OCI-LY3 (cell line): ENCODE measurements at regions not wholly inside any gene's neighbourhood (a gene's known extent, or its start where the extent isn't known, plus 50 kb on each side); places are given as distances from the start of the nearest gene placed in this dataset.

ENCODE experiments used
- H2AFZ ChIP-seq: fragments of 200-600, 300-600 bp; shearing (Covaris generic); 2 replicates; pipeline ENCODE4 v1.6.0; 2014; ENCODE audit warnings: antibody characterized with exemption, low read depth, low read length
- H3K27ac ChIP-seq: fragments of 200-600, 300-600 bp; sonication (generic); 2 replicates; pipeline ENCODE4 v1.5.1; 2014; ENCODE audit warnings: mild to moderate bottlenecking, low read length, moderate library complexity, mixed read lengths
- H3K27me3 ChIP-seq: fragments of 200-600, 300-600 bp; sonication (generic); 2 replicates; pipeline ENCODE4 v1.6.1; 2014; ENCODE audit warnings: low read depth, low read length, mixed read lengths
- H3K36me3 ChIP-seq: fragments of 200-600, 300-600 bp; sonication (generic); replicated peaks from 2 replicates; pipeline ENCODE3; 2014; ENCODE audit warnings: low read depth, low read length, mixed read lengths
- H3K4me1 ChIP-seq: fragments of 300-600, 200-600 bp; sonication (generic); 2 replicates; pipeline ENCODE4 v1.6.1; 2014; ENCODE audit warnings: low read length, mixed read lengths
- H3K4me2 ChIP-seq: fragments of 200-600, 300-600 bp; sonication (generic); 2 replicates; pipeline ENCODE4 v1.6.1; 2014; ENCODE audit warnings: low read length, mixed read lengths
- H3K4me3 ChIP-seq: fragments of 300-600, 200-600 bp; sonication (generic); 2 replicates; pipeline ENCODE4 v1.5.1; 2014; ENCODE audit warnings: antibody characterized with exemption, mild to moderate bottlenecking, low read length, moderate library complexity
- H3K79me2 ChIP-seq: fragments of 300-600, 200-600 bp; shearing (Covaris generic); 2 replicates; pipeline ENCODE4 v1.6.1; 2014; ENCODE audit warnings: mild to moderate bottlenecking, low read length, mixed read lengths
- H3K9ac ChIP-seq: fragments of 300-600, 200-600 bp; shearing (Covaris generic); 2 replicates; pipeline ENCODE4 v1.6.0; 2014; ENCODE audit warnings: mild to moderate bottlenecking, low read length, moderate library complexity
- H3K9me3 ChIP-seq: fragments of 200-600, 300-600 bp; shearing (Covaris generic); 2 replicates; pipeline ENCODE4 v1.6.1; 2014; ENCODE audit warnings: low read length, mixed read lengths; ENCODE audit not compliant: insufficient read depth
- H4K20me1 ChIP-seq: fragments of 200-600, 300-600 bp; sonication (generic); 2 replicates; pipeline ENCODE4 v1.6.1; 2016; ENCODE audit warnings: low read length, mixed read lengths; ENCODE audit not compliant: insufficient read depth
- EZH2phosphoT487 ChIP-seq: fragments of 200-600 bp; shearing (Covaris generic); IDR thresholded peaks from 2 replicates; pipeline ENCODE4 v1.6.1; 2018; ENCODE audit warnings: antibody characterized with exemption, mixed run types, low read depth
- TF ChIP-seq, protein P1 (sequence below): fragments of 200-600, 300-600 bp; sonication (generic); IDR thresholded peaks from 2 replicates; pipeline ENCODE4 v1.5.1; 2014; ENCODE audit warnings: antibody characterized with exemption, low read length, low read depth

DNA sequence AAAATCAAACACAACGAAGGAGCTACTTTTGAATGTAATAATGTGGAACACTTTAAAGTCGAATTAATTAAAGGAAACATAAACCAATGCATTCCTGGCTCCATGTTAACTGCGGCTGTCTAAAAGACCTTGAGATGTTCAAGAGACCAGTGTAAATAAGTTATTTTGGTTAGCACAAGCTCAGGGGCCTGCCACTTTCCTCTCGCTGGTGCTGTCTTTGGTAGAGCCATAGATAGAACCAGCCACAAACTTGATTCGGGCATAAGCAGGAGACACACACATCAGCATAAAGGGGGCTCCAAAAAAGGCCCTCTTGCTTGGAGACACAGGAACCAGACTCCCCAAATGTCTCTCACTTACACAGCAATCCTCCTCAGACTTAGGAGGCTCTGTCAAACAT lies 121.6 kb upstream of the TBX20 start:
- no peak overlapping the region for H3K4me2 ChIP-seq
- no peaks in the 10 kb centered on the region for H3K4me1 ChIP-seq
- H3K9me3 ChIP-seq, result no peaks in the 10 kb centered on the region
- TF ChIP-seq, protein P1, sequence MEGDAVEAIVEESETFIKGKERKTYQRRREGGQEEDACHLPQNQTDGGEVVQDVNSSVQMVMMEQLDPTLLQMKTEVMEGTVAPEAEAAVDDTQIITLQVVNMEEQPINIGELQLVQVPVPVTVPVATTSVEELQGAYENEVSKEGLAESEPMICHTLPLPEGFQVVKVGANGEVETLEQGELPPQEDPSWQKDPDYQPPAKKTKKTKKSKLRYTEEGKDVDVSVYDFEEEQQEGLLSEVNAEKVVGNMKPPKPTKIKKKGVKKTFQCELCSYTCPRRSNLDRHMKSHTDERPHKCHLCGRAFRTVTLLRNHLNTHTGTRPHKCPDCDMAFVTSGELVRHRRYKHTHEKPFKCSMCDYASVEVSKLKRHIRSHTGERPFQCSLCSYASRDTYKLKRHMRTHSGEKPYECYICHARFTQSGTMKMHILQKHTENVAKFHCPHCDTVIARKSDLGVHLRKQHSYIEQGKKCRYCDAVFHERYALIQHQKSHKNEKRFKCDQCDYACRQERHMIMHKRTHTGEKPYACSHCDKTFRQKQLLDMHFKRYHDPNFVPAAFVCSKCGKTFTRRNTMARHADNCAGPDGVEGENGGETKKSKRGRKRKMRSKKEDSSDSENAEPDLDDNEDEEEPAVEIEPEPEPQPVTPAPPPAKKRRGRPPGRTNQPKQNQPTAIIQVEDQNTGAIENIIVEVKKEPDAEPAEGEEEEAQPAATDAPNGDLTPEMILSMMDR, result no peak
- TF ChIP-seq EZH2phosphoT487, result no peak
- H3K9ac ChIP-seq, result no peak overlapping the region
- no peak overlapping the region for H2AFZ ChIP-seq
- no peaks in the 10 kb centered on the region for H3K79me2 ChIP-seq
- H3K27me3 ChIP-seq, result peaks cover 15% of the 10 kb centered on the region
- H4K20me1 ChIP-seq, result no peaks in the 10 kb centered on the region
- no peak overlapping the region for H3K4me3 ChIP-seq
- H3K36me3 ChIP-seq, result no peaks in the 10 kb centered on the region
- no peak overlapping the region for H3K27ac ChIP-seq

DNA sequence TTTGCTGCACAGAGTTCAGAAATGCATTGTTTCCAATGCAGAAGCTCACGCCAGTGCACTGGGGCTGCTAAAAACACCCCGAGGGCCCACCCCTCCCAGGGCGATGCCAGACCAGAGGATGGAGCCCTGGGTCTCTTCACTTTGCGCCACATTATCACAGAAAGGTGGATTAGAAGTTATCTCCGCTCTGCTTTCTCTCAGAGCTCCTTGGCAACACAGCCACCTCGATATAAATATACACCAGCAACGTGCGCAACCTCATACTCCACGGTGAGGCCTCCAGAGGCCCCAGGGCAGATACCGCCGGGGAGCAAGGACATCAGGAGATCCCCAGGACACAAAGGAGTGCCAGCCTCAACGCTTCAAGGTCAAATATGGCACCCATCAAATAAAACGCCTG lies 121.0 kb upstream of the TBX20 start:
- no peaks in the 10 kb centered on the region for H3K9me3 ChIP-seq
- no peak overlapping the region for H2AFZ ChIP-seq
- no peak overlapping the region for H3K27ac ChIP-seq
- no peaks in the 10 kb centered on the region for H3K79me2 ChIP-seq
- H3K27me3 ChIP-seq, result peaks cover 15% of the 10 kb centered on the region
- no peaks in the 10 kb centered on the region for H4K20me1 ChIP-seq
- H3K36me3 ChIP-seq, result no peaks in the 10 kb centered on the region
- no peak for TF ChIP-seq EZH2phosphoT487
- TF ChIP-seq, protein P1, result no peak
- no peak overlapping the region for H3K9ac ChIP-seq
- H3K4me3 ChIP-seq, result no peak overlapping the region
- no peak overlapping the region for H3K4me2 ChIP-seq
- H3K4me1 ChIP-seq, result no peaks in the 10 kb centered on the region

DNA sequence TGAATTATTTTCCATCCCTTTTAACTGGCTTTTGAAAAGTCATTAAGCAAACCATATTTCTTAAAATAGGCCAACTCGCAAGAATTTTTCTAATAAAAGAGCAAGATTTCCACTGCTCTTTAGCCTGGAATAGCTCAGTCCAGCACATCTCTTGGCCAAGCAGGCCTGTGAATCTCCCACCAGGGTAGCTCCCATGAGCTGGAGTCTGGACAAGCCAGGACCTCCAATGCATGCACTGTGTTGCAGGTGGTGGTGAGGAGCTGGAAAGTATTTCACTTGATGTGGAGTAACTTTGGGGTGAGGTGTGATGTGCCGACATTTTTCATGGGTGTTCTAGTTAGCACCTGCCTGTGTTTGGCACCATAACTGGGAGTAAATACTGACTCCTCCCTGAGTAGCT lies 117.3 kb upstream of the TBX20 start:
- H3K27ac ChIP-seq, result no peak overlapping the region
- TF ChIP-seq, protein P1, result no peak
- TF ChIP-seq EZH2phosphoT487, result no peak
- no peaks in the 10 kb centered on the region for H3K79me2 ChIP-seq
- no peak overlapping the region for H3K9ac ChIP-seq
- H2AFZ ChIP-seq, result no peak overlapping the region
- peaks cover 15% of the 10 kb centered on the region for H3K27me3 ChIP-seq
- H3K9me3 ChIP-seq, result no peaks in the 10 kb centered on the region
- no peaks in the 10 kb centered on the region for H3K36me3 ChIP-seq
- no peak overlapping the region for H3K4me2 ChIP-seq
- no peaks in the 10 kb centered on the region for H3K4me1 ChIP-seq
- no peaks in the 10 kb centered on the region for H4K20me1 ChIP-seq
- no peak overlapping the region for H3K4me3 ChIP-seq

DNA sequence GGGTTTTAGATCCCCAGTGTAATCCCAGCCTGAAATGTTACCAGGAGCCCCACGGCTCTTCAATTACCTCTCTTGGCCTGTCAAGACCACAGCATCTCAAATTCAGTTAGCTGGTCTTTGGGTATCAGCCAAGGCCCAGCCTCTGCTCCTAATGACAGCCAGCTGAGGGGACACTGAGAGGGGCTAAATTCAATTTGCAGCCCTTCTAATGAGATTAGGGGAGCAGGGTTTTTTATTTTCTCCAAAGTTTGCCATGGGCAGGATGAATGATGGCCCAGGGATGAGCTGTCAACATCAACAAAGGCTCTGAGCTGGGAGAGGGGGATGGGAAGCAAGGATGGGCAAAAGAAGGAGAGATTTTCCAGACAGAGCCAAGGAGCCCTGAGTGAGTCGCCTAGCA lies 116.8 kb upstream of the TBX20 start:
- Histone ChIP-seq H4K20me1 (no peaks in the 10 kb centered on the region), H3K9ac (no peak overlapping the region), H3K79me2 (no peaks in the 10 kb centered on the region), H3K27me3 (peaks cover 15% of the 10 kb centered on the region), H3K4me2 (no peak overlapping the region), H3K27ac (no peak overlapping the region), H3K36me3 (no peaks in the 10 kb centered on the region), H3K9me3 (no peaks in the 10 kb centered on the region), H3K4me1 (peaks cover 1% of the 10 kb centered on the region), H3K4me3 (no peak overlapping the region), H2AFZ (no peak overlapping the region)
- TF ChIP-seq, protein P1, result no peak
- no peak for TF ChIP-seq EZH2phosphoT487
